GM23248 (cell line): ENCODE measurements at regions not wholly inside any gene's neighbourhood (a gene's known extent, or its start where the extent isn't known, plus 50 kb on each side); places are given as distances from the start of the nearest gene placed in this dataset.

Source experiments
- EZH2 ChIP-seq: fragments of 200-600 bp; sonication (generic); IDR thresholded peaks from 2 replicates; pipeline ENCODE4 v1.6.1; 2018; ENCODE audit warnings: antibody characterized with exemption, mild to moderate bottlenecking; ENCODE audit not compliant: insufficient read depth, poor library complexity, severe bottlenecking
- EZH2phosphoT487 ChIP-seq: fragments of 200-600 bp; sonication (generic); IDR thresholded peaks from 2 replicates; pipeline ENCODE4 v1.6.1; 2018; ENCODE audit warnings: antibody characterized with exemption, moderate library complexity, mild to moderate bottlenecking, low read depth; ENCODE audit not compliant: insufficient read depth

GRCh38 chr9:71363286-71363961, 242.0 kb upstream of the TRPM3 start:
- no peak for TF ChIP-seq EZH2
- no peak for TF ChIP-seq EZH2phosphoT487
